ENCODE measurements at regions not wholly inside any gene's neighbourhood (a gene's known extent, or its start where the extent isn't known, plus 50 kb on each side); places are given as distances from the start of the nearest gene placed in this dataset.

GRCh38 chrX:122625239-122625638 is 558.8 kb upstream of the GRIA3 start:
- Histone ChIP-seq H3K36me3 (ENCODE audit: control insufficient read depth, insufficient read depth, low read length) (no peaks in the 10 kb centered on the region), H3K9me3 (no peaks in the 10 kb centered on the region), H3K4me3 (ENCODE audit: low read depth, low read length) (no peak overlapping the region), H3K4me1 (no peaks in the 10 kb centered on the region), H3K27me3 (replicated peaks; ENCODE audit: control insufficient read depth, insufficient read depth, low read length) (no peaks in the 10 kb centered on the region)
- BruUV-seq (replicated peaks): no TSS peak
- Mint-ChIP-seq H3K36me3 (ENCODE audit: insufficient read depth, unreplicated experiment) (no peaks in the 10 kb centered on the region), H3K4me3 (ENCODE audit: unreplicated experiment) (no peak overlapping the region), H3K27me3 (ENCODE audit: insufficient read depth, unreplicated experiment) (peaks cover 3% of the 10 kb centered on the region), H3K9me3 (ENCODE audit: unreplicated experiment) (peaks cover 6% of the 10 kb centered on the region), H3K27ac (ENCODE audit: unreplicated experiment) (no peak overlapping the region), H3K4me1 (ENCODE audit: low read depth, unreplicated experiment) (no peaks in the 10 kb centered on the region)
- ChIA-PET CTCF (no interaction called here), POLR2A (no interaction called here)
- no peak for DNase-seq
- no peak for TF ChIP-seq CTCF (IDR thresholded peaks at IDR 0.05; ENCODE audit: insufficient read depth in 1 of 2, low read depth in 1 of 2, low read length in 1 of 2, severe bottlenecking in 1 of 2, unreplicated experiment in 1 of 2)
- intact Hi-C loops (cut with micrococcal nuclease; ENCODE audit: unreplicated experiment): no loop called here

GRCh38 chrX:122625821-122626220 is 558.3 kb upstream of the GRIA3 start:
- CTCF ChIA-PET: no interaction called here
- no TSS peak for BruUV-seq (replicated peaks)
- H3K4me1 Mint-ChIP-seq (ENCODE audit: low read depth, unreplicated experiment): no peaks in the 10 kb centered on the region
- no peak overlapping the region for H3K4me3 Mint-ChIP-seq (ENCODE audit: unreplicated experiment)
- no peaks in the 10 kb centered on the region for H3K36me3 Mint-ChIP-seq (ENCODE audit: insufficient read depth, unreplicated experiment)
- no peaks in the 10 kb centered on the region for H3K36me3 ChIP-seq (ENCODE audit: control insufficient read depth, insufficient read depth, low read length)
- H3K9me3 ChIP-seq: no peaks in the 10 kb centered on the region
- no peak for DNase-seq
- H3K4me1 ChIP-seq: no peaks in the 10 kb centered on the region
- H3K9me3 Mint-ChIP-seq (ENCODE audit: unreplicated experiment): peaks cover under 1% of the 10 kb centered on the region
- POLR2A ChIA-PET: no interaction called here
- no peak overlapping the region for H3K4me3 ChIP-seq (ENCODE audit: low read depth, low read length)
- no peak for TF ChIP-seq CTCF (IDR thresholded peaks at IDR 0.05; ENCODE audit: insufficient read depth in 1 of 2, low read depth in 1 of 2, low read length in 1 of 2, severe bottlenecking in 1 of 2, unreplicated experiment in 1 of 2)
- intact Hi-C loops (cut with micrococcal nuclease; ENCODE audit: unreplicated experiment): no loop called here
- no peak overlapping the region for H3K27ac Mint-ChIP-seq (ENCODE audit: unreplicated experiment)
- H3K27me3 ChIP-seq (replicated peaks; ENCODE audit: control insufficient read depth, insufficient read depth, low read length): no peaks in the 10 kb centered on the region
- H3K27me3 Mint-ChIP-seq (ENCODE audit: insufficient read depth, unreplicated experiment): no peaks in the 10 kb centered on the region

GRCh38 chrX:122626871-122627270 is 557.2 kb upstream of the GRIA3 start:
- Histone ChIP-seq H3K4me3 (ENCODE audit: low read depth, low read length) (no peak overlapping the region), H3K9me3 (no peaks in the 10 kb centered on the region), H3K4me1 (no peaks in the 10 kb centered on the region), H3K27me3 (replicated peaks; ENCODE audit: control insufficient read depth, insufficient read depth, low read length) (no peaks in the 10 kb centered on the region), H3K36me3 (ENCODE audit: control insufficient read depth, insufficient read depth, low read length) (no peaks in the 10 kb centered on the region)
- Mint-ChIP-seq H3K4me1 (ENCODE audit: low read depth, unreplicated experiment) (no peaks in the 10 kb centered on the region), H3K27me3 (ENCODE audit: insufficient read depth, unreplicated experiment) (no peaks in the 10 kb centered on the region), H3K27ac (ENCODE audit: unreplicated experiment) (no peak overlapping the region), H3K4me3 (ENCODE audit: unreplicated experiment) (no peak overlapping the region), H3K36me3 (ENCODE audit: insufficient read depth, unreplicated experiment) (no peaks in the 10 kb centered on the region), H3K9me3 (ENCODE audit: unreplicated experiment) (no peaks in the 10 kb centered on the region)
- TF ChIP-seq CTCF (IDR thresholded peaks at IDR 0.05; ENCODE audit: insufficient read depth in 1 of 2, low read depth in 1 of 2, low read length in 1 of 2, severe bottlenecking in 1 of 2, unreplicated experiment in 1 of 2): no peak
- no peak for DNase-seq
- intact Hi-C loops (cut with micrococcal nuclease; ENCODE audit: unreplicated experiment): no loop called here
- BruUV-seq (replicated peaks): no TSS peak
- CTCF ChIA-PET: no interaction called here
- POLR2A ChIA-PET: no interaction called here

All from Caco-2 (cell line).